PFSK-1 (cell line): ENCODE measurements at regions not wholly inside any gene's neighbourhood (a gene's known extent, or its start where the extent isn't known, plus 50 kb on each side); places are given as distances from the start of the nearest gene placed in this dataset.

ENCODE experiments used
- FOXP2 ChIP-seq: optimal IDR thresholded peaks from 2 replicates; pipeline ENCODE3; 2011; ENCODE audit warnings: borderline replicate concordance, control low read depth, inconsistent platforms; ENCODE audit not compliant: insufficient read depth; ENCODE audit errors: extremely low read length, extremely low read depth
- POLR2AphosphoS5 ChIP-seq: IDR thresholded peaks from 2 replicates; pipeline ENCODE4 v1.6.1; 2012; ENCODE audit warnings: low read depth, mild to moderate bottlenecking, control low read depth, low read length, moderate library complexity
- SIN3A ChIP-seq: IDR thresholded peaks from 2 replicates; pipeline ENCODE4 v1.6.1; 2012; ENCODE audit warnings: mild to moderate bottlenecking, low read length, moderate library complexity, borderline replicate concordance; ENCODE audit not compliant: insufficient read depth
- TAF1 ChIP-seq: IDR thresholded peaks from 2 replicates; pipeline ENCODE4 v1.6.1; 2012; ENCODE audit warnings: low read length, control low read depth, borderline replicate concordance; ENCODE audit not compliant: insufficient read depth
- TF ChIP-seq, protein P1 (sequence below), 2 experiments: IDR thresholded peaks; 2 replicates each; pipeline versions ENCODE4 v1.6.1 to v1.8.0; 2011 to 2012; ENCODE audit warnings: low read depth in 2 of 2, low read length in 2 of 2, control low read depth in 1 of 2, inconsistent platforms in 1 of 2, mild to moderate bottlenecking in 1 of 2, moderate library complexity in 1 of 2; ENCODE audit not compliant: insufficient read depth in 1 of 2

GRCh38 chr2:58926112-58926511 is 685.0 kb upstream of the FANCL start:
- TF ChIP-seq, protein P1, sequence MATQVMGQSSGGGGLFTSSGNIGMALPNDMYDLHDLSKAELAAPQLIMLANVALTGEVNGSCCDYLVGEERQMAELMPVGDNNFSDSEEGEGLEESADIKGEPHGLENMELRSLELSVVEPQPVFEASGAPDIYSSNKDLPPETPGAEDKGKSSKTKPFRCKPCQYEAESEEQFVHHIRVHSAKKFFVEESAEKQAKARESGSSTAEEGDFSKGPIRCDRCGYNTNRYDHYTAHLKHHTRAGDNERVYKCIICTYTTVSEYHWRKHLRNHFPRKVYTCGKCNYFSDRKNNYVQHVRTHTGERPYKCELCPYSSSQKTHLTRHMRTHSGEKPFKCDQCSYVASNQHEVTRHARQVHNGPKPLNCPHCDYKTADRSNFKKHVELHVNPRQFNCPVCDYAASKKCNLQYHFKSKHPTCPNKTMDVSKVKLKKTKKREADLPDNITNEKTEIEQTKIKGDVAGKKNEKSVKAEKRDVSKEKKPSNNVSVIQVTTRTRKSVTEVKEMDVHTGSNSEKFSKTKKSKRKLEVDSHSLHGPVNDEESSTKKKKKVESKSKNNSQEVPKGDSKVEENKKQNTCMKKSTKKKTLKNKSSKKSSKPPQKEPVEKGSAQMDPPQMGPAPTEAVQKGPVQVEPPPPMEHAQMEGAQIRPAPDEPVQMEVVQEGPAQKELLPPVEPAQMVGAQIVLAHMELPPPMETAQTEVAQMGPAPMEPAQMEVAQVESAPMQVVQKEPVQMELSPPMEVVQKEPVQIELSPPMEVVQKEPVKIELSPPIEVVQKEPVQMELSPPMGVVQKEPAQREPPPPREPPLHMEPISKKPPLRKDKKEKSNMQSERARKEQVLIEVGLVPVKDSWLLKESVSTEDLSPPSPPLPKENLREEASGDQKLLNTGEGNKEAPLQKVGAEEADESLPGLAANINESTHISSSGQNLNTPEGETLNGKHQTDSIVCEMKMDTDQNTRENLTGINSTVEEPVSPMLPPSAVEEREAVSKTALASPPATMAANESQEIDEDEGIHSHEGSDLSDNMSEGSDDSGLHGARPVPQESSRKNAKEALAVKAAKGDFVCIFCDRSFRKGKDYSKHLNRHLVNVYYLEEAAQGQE (IDR thresholded peaks at IDR 0.05; ENCODE audit: insufficient read depth in 1 of 2, low read depth in 2 of 2, low read length in 2 of 2) = no peak
- TF ChIP-seq POLR2AphosphoS5 (no peak), TAF1 (no peak), FOXP2 (no peak), SIN3A (no peak)
